ENCODE measurements at regions not wholly inside any gene's neighbourhood (a gene's known extent, or its start where the extent isn't known, plus 50 kb on each side); places are given as distances from the start of the nearest gene placed in this dataset.
"Not testable (repeated sequence)": the region's sequence is repeated elsewhere in the genome, so short reads cannot be mapped to it uniquely, and the experiment has no call there.

DNA sequence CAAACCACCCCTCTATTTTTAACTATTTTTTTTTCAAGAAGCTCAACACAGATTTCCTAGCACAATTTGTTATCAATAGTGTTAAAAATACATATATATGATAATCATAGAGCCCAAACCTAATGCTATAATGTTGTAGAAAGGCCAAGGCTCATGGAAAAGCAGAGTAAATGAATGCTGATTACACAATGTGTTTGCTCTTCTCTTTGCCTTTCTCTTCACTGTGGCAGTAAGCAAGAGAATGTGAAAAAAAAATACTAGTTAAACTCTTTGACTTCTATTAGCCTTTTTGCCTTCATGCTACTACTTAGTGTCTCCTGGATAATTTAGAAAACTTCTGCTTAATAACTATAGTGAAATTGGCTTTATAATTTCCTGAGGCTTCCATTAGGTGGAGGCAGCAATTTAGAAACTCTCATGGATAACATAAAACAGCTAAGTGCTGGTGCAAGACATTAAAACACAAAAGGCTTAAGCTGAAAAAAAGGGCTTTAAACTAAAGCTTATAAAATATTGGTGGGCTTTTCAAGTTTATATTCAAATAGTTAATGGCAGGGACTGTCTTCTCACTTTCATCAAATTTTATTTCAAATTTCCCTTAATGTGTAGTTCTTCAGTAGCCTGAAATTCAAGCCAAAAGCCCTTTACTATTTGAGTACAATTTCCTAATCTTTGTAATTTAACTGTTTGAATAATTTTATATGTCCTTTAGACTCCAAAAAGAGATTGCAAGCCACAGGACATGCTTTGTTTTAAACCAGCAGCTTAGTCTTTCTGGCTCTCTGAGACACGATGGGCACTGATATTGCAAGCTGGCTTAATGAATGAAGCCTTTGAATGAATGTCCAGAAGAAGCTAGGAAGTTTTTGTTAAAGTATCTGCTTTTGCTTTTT is 2031.8 kb upstream of the CDH6 start:
- no peak for DNase-seq (ENCODE audit: low read depth)

DNA sequence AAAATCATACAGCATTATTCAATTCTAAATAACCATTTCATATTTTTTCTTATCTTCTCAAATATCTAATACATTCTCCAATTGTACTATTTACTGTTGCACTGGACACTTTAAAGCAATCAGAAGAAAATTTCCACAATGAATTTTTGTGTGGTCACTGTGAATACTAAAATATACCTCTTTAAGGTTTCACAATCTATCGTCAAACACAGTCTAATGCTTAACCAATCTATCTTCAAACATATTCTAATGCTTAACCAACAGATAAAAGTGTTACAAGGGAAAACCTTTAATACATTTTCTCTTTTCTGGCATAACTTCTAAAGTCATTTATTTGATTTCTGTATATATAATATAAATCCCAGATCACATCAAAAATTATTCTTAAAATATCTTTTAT is 2035.5 kb upstream of the CDH6 start:
- no peak for DNase-seq (ENCODE audit: low read depth)

DNA sequence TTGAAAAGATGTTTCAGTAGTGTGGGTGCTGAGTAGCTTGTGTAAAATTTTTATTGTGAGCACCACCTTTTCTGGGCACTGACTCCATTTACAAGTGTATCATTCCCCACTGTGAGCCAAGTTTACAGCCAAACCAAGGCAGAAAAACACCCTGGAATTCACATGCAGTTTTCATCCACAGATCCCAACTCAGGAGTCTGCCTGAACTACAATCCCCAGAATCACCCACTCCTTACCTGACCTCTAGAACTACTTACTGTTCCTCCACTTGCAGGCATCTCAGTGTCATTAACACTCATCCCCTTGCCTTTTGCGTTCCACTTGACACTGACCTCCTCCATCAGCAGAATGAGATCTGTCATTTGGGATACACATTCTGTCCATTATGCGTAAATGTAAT is 2042.6 kb upstream of the CDH6 start:
- no peak for DNase-seq (ENCODE audit: low read depth)

DNA sequence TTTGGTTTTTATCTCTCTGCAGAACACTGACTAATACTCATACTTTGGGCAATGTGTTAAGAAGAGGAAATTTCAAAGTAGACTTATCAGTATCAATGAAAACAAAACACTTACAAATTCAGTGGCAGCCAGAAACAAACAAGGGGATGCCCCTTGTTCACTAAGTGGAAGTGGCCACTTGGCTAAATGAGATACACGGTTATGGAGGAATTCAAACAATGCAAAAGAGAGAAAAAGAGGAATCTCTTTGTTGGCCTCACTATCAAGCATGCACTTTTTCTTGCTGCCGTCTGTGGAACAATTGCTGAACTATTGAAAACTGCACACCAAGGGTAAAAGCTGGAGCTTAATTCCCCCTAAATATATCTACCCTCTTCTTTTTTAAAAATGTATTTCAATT is 2044.9 kb upstream of the CDH6 start:
- DNase-seq (ENCODE audit: low read depth), result no peak

GRCh38 chr5:29148073-29148472 is 2045.4 kb upstream of the CDH6 start:
- DNase-seq (ENCODE audit: low read depth), result no peak

DNA sequence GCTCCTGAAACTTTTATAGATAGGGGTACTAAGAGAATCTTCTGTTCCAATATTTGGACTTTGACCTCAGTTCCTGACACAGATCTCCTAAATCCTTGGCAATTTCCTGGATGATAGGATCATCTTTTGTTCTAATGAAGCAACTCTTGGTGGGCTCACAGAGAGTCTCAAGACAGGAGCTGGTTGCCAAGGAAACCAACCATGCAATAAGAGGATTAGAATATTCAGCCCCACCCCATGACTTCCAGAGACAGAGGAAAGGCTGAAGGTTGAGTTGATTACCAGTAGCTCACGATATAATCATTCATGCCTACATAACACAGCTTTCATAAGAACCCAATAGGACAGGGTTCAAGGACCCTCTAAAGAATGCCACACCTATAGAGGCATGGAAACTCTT is 2050.2 kb upstream of the CDH6 start:
- no peak for DNase-seq (ENCODE audit: low read depth)

- DNase-seq (ENCODE audit: low read depth), result no peak
These were observed 2059.1 kb upstream of the CDH6 start for GRCh38 chr5:29134418-29134817.

- no peak for DNase-seq (ENCODE audit: low read depth)
These were observed 2062.2 kb upstream of the CDH6 start for GRCh38 chr5:29131285-29131684.

GRCh38 chr5:29130786-29131185 is 2062.7 kb upstream of the CDH6 start:
- peak; percentile 46 for DNase-seq (ENCODE audit: low read depth)

GRCh38 chr5:29127524-29128156 is 2065.8 kb upstream of the CDH6 start:
- not testable (repeated sequence) for DNase-seq (ENCODE audit: low read depth)

DNA sequence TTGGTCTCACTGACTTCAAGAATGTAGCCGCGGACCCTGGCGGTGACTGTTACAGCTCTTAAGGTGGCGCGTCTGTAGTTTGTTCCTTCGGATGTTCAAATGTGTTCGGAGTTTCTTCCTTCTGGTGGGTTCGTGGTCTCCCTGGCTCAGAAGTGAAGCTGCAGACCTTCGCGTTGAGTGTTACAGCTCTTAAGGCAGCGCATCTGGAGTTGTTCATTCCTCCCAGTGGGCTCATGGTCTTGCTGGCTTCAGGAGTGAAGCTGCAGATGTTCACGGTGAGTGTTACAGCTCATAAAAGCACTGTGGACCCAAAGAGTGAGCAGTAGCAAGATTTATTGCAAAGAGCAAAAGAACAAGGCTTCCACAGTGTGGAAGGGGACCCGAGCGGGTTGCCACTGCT is 2067.0 kb upstream of the CDH6 start:
- not testable (repeated sequence) for DNase-seq (ENCODE audit: low read depth)

DNA sequence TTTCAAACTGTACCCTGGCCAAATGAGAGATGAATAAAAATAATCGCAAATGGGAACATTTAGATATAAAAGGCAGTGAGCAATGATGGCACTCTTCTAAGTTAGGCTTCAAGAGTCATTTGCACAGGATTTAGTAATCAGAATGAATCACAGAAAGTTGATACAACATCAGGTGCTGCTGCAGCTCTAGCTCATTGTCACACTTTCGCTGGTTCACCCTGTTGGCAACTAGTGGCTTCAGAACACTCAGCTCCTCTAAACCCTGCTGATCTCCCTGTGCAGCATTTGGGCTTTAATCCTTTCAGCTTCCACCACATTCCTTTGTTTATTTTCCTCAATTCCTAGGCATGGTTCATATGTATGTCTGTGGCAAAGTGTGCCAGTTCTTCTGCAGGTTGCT is 2071.2 kb upstream of the CDH6 start:
- peak; percentile 3 for DNase-seq (ENCODE audit: low read depth)

DNA sequence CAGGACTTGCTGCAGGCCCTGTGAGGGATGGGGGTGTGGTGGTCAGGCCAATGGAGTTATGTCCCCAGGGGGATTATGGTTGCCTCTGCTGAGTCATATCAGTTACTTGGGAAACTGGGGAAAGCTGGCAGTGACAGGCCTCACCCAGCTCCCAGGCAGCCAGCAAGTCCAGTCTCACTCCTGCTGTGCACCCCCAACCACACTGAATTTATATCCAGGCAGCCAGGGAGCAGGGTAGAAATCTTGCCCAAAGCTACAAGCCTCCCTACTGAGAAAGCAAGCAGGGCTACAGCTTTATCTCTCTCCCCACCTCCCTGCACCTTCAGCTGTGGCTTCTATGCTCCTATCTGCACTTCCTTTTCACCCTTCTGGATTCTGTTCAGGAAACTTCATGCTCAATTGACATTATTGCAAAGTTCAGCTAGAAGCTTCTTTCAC is 2076.0 kb upstream of the CDH9 start:
- DNase-seq (ENCODE audit: low read depth), result no peak

DNA sequence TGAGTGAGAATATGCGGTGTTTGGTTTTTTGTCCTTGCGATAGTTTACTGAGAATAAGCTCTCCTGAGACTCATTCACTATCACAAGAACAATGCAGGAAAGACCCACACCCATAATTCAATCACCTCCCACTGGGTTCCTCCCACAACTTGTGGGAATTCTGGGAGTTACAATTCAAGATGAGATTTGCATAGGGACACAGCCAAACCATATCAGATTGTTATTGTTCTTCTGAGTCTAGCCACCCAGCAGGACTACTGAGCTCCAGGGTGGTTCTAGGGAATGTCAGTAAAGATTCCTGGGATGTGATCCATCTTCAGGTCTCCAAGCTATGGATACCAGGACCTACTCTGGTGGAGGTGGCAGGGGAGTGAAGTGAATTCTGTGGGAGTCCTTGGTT is 2075.1 kb upstream of the CDH9 start:
- DNase-seq (ENCODE audit: low read depth), result no peak

DNA sequence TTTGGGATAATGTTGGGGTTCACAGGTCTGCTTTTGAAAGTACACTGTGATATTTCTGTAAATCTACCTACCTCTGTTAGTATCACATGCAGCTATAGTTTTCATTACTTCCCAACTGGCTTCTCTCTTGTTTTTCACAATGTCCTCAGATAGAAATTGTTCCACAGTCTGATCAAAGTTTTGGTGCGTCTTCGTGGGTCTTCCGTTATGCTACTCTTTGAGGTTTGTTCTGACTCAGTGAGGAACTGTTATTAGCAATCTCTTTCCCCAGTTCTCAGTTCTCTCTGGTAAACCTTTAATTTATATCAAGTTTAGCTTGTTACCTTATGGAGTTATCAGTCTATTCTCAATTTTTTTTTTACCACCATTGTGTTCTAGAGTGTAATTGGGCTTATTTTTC is 2061.2 kb upstream of the CDH9 start:
- DNase-seq (ENCODE audit: low read depth), result no peak

DNA sequence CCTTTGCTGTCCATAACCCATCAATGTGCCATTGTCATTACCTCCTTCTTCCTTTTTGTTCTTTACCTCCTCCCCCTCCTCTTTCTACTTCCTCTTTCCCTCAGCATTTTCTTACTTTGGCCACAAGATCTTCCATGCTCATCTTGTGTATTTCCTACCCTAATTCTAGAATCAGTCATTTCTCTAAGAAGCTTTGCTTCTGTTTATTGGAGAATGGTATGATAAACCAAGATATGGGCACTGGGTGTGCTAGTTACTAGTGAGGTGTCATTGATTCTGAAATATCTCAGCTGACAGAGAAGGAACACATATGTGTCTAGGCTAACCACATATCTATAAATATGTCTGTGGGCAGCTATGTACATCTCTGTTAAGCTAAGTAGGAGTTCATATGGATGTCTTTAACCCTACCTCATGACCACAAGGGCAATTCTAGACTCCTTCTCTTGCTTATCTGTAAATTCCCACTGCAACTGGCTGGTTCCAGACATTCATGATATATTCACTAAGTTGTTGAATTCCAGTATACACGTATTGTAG is 2051.3 kb upstream of the CDH9 start:
- DNase-seq (ENCODE audit: low read depth), result peak; percentile 53

- peak; percentile 2 for DNase-seq (ENCODE audit: low read depth)
These were observed 2046.8 kb upstream of the CDH9 start for GRCh38 chr5:29085142-29085541.

DNA sequence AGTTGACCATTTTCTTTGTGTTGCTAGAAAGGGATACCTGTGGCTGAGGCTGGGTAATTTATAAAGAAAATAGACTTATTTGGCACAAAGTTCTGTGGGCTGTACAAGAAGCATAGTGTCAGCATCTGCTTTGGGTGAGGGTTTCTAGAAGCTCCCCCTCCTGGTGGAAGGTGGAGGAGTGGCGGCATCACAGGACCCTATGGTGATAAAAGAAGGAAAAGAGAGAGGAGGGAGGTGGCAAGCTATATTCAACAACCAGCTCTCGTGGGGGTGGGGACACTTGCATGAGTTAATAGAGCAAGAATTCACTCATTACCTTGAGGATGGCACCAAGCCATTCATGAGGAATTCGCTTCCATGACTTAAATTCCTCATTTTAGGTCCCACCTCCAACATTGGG is 2041.4 kb upstream of the CDH9 start:
- no peak for DNase-seq (ENCODE audit: low read depth)

DNA sequence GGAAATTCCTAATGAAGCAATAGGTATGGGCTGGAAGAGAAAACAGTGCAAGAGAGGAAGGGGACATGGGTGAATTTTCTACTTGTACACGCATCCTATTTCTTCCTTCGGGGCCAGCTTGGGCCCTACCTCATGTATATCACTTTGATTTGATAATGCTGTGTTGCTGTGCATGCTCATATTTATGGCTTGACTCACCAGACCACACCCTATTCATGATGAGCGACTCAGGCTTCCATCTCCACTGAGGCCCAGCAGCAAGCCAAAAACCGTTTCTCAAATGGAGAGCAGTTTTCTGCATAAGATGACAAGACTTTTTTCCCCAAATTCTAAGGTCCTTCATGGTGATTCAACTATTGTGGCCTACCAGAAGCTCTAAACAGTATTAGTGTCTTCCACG is 2039.1 kb upstream of the CDH9 start:
- peak; percentile 18 for DNase-seq (ENCODE audit: low read depth)

DNA sequence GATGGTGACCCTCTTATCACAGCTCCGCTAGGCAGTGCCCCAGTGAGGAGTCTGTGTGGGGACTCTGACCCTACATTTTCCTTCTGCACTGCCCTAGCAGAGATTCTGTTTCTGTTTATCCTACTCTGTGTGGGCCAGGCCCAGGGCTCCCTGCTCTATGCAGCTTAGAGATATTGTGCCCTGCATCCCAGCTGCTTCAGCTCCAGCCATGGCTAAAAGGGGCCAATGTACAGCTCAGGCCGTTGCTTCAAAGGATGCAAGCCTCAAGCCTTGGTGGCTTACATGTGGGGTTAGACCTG is 2030.7 kb upstream of the CDH9 start:
- DNase-seq (ENCODE audit: low read depth), result no peak

- DNase-seq (ENCODE audit: low read depth), result no peak
These were observed 2023.0 kb upstream of the CDH9 start for GRCh38 chr5:29061381-29061780.

GRCh38 chr5:29054694-29055093 is 2016.3 kb upstream of the CDH9 start:
- DNase-seq (ENCODE audit: low read depth), result no peak

DNA sequence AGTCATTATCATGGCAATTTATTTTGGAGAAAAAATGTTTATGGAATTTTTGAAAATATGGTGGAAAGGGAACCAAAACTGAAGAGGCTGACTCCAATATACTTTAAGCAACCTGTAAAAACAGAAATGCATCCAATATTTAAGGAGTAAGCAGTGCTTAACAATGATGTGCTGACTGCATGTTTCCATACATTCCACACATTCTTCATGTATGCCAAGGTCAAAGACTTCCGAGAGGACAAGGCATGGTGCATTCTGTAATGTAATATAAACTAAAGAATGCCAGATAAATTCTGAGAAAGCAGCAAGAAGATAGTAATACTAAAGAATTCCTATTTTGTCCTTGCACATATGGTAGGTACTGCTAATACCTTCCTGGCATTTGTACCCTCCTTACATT is 2015.9 kb upstream of the CDH9 start:
- peak; percentile 7 for DNase-seq (ENCODE audit: low read depth)

- DNase-seq (ENCODE audit: low read depth), result no peak
These were observed 2013.1 kb upstream of the CDH9 start for GRCh38 chr5:29051509-29051908.

Measured in amniotic epithelial cell (primary cell).